GM10248 (cell line): ENCODE measurements at regions not wholly inside any gene's neighbourhood (a gene's known extent, or its start where the extent isn't known, plus 50 kb on each side); places are given as distances from the start of the nearest gene placed in this dataset.

Source experiments
- CTCF ChIA-PET: fragments of 300-600 bp; sonication (Branson Sonifier 250); formaldehyde crosslinking; extraction: SDS; loops from one replicate; lab custom pipeline; 2021; ENCODE audit warnings: antibody characterized with exemption; lab: Yijun Ruan, JAX
- POLR2A ChIA-PET: fragments of 350-650 bp; sonication (Branson Sonifier 250); formaldehyde crosslinking; extraction: SDS; loops from one replicate; lab custom pipeline; 2020; ENCODE audit warnings: antibody characterized with exemption; lab: Yijun Ruan, JAX
- DNase-seq: peaks from one replicate; pipeline ENCODE4 v3.0.0; 2012; ENCODE audit errors: extremely low spot score
- TF ChIP-seq, protein P1 (sequence below): IDR thresholded peaks from 2 replicates; pipeline ENCODE4 v1.5.1; 2012; ENCODE audit warnings: mild to moderate bottlenecking, low read depth; ENCODE audit errors: extremely low read depth, missing control alignments, control extremely low read depth

DNA sequence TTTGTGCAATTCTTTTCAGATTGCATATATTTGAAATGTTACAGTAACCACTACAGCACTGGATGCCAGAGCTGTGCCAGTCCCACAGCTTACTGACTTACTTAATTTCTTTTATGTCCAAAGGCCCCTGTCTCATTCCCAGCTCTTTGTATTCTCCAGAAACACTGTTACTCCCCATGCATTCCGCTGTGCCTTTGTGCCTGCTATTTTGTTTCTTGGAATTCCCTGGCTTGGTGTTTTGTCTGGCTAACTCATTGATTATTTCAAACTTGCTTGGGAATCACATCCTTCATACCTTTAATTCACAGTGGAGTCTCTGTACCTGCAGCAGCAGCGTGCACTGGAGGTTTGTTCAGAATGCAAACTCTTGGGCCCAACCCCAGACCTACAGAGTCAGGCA is 601.9 kb upstream of the DDX18 start:
- ChIA-PET POLR2A (no interaction called here), CTCF (no interaction called here)
- no peak for DNase-seq
- TF ChIP-seq, protein P1, sequence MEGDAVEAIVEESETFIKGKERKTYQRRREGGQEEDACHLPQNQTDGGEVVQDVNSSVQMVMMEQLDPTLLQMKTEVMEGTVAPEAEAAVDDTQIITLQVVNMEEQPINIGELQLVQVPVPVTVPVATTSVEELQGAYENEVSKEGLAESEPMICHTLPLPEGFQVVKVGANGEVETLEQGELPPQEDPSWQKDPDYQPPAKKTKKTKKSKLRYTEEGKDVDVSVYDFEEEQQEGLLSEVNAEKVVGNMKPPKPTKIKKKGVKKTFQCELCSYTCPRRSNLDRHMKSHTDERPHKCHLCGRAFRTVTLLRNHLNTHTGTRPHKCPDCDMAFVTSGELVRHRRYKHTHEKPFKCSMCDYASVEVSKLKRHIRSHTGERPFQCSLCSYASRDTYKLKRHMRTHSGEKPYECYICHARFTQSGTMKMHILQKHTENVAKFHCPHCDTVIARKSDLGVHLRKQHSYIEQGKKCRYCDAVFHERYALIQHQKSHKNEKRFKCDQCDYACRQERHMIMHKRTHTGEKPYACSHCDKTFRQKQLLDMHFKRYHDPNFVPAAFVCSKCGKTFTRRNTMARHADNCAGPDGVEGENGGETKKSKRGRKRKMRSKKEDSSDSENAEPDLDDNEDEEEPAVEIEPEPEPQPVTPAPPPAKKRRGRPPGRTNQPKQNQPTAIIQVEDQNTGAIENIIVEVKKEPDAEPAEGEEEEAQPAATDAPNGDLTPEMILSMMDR, result no peak

DNA sequence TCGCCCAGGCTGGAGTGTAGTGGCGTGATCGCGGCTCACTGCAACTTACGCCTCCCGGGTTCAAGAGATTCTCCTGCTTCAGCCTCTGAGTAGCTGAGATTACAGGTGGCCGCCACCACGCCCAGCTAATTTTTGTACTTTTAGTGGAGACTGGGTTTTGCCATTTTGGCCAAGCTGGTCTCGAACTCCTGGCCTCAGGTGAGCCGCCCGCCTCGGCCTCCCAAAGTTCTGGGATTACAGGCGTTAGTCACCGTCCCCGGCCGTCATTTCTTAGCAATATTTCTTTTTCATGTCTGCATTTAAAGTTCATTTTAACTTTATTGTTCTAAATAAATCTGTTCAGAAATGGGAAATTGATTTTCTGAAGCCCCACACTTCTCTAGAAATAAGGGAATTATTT is 597.3 kb upstream of the DDX18 start:
- DNase-seq, result no peak
- TF ChIP-seq, protein P1, result no peak
- ChIA-PET POLR2A (no interaction called here), CTCF (no interaction called here)

DNA sequence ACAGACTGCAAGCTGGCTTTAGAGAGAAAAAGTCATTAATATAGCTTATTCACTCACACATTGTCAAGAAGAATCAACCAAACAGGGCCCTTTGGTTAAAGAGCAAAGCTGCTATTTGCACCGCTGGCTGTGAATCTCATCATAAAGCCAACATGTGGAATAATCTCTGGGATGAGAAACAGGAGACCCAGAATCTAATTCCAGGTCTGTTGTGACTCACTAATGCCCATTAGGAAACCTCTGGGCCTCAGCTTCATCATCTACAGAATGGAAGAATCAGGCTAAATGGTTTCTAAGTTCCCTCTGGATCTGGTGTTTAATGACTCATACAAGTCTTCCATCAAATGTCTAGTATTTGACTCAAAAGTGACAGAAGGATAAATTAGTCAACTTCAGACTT is 591.7 kb upstream of the DDX18 start:
- TF ChIP-seq, protein P1, result no peak
- no peak for DNase-seq
- ChIA-PET CTCF (no interaction called here), POLR2A (no interaction called here)

DNA sequence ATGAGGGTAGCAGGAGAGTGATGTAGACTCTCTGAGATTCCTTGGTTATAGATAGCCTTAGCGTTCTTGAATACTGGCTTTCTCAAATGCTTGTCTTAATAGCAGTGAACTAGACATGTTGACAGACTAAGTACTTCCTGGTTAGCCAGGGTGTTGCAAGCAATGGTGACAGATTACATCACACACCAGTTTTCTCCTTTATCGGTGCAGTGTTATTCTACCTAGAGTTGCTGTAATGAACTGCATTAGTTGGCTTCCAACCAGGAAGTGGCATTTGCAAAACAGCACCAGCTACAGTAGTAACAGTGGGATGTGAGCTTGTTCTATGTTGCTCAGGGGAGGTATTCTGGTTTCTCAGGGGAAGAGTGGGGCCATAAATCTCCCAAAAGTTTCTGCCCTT is 582.2 kb upstream of the DDX18 start:
- TF ChIP-seq, protein P1, result no peak
- DNase-seq, result no peak
- ChIA-PET CTCF (no interaction called here), POLR2A (no interaction called here)

DNA sequence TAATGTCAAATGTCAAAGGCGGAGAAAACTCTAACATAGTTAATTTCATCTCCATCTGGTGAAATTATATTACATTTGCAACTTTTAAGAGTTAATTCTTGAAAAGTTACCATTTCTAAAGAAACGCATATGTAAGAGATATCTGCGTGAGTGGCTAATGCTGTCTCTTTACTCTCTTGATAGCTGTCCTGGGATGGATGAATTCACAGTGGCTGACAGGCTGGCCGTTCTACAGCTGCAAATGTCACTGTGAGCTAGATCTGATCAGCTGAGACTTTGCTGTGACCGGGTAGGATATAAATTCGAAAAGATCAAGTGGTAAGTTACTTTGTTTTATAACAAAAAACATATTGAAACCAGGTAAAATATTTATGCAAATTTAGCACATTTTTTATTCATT is 557.1 kb upstream of the DDX18 start:
- TF ChIP-seq, protein P1, result no peak
- CTCF ChIA-PET, result no interaction called here
- POLR2A ChIA-PET, result no interaction called here
- no peak for DNase-seq

DNA sequence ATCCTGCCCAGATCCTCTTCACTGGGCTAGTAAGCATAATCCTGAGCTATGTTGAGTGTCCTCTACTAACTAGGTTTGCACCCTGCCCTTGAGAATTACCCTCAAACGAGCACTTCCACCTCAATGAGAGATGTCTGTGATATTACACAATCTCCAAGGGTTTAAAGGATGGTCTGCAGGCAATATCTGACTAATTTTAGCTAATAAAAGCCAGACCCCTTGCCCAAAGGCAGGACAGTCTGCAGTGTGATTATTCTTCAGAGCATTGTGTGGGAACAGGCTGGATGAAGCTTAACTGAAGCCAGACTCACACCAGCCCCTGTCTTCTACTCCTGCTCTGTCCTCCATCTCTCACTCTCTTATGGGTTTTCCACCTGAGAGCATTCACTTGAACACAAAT is 544.9 kb upstream of the DDX18 start:
- no peak for DNase-seq
- TF ChIP-seq, protein P1, result no peak
- ChIA-PET CTCF (interaction anchor here (1.1 kb wide), 1 partner anchor 53 kb away, joined by 3 read pairs; no protein-coding TSS in a partner anchor), POLR2A (no interaction called here)

DNA sequence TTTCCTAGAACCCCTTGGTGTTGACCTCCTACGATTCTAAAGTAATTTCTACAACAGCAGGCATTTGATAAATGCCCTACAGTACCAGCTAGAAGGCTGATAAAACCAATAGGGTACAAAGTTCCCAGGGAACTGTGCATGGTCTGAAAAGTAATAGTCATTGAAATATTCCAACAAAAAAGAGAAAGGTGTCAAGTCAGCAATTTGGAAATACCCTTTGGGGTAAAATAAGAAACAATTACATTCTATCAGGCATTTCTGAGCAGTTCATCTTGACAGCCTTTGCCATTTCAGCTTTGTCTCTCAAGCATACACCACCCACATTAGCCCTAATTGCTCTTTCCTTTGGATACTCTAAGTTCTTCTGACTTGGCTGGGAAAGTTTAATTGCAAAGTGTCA is 542.9 kb upstream of the DDX18 start:
- no peak for DNase-seq
- CTCF ChIA-PET, result no interaction called here
- POLR2A ChIA-PET, result no interaction called here
- TF ChIP-seq, protein P1, result no peak
